A172 (cell line): ENCODE measurements at regions not wholly inside any gene's neighbourhood (a gene's known extent, or its start where the extent isn't known, plus 50 kb on each side); places are given as distances from the start of the nearest gene placed in this dataset.

Source experiments
- DNase-seq: peaks from one replicate; pipeline ENCODE4 v3.0.0-alpha.2; 2015; ENCODE audit warnings: low spot score

DNA sequence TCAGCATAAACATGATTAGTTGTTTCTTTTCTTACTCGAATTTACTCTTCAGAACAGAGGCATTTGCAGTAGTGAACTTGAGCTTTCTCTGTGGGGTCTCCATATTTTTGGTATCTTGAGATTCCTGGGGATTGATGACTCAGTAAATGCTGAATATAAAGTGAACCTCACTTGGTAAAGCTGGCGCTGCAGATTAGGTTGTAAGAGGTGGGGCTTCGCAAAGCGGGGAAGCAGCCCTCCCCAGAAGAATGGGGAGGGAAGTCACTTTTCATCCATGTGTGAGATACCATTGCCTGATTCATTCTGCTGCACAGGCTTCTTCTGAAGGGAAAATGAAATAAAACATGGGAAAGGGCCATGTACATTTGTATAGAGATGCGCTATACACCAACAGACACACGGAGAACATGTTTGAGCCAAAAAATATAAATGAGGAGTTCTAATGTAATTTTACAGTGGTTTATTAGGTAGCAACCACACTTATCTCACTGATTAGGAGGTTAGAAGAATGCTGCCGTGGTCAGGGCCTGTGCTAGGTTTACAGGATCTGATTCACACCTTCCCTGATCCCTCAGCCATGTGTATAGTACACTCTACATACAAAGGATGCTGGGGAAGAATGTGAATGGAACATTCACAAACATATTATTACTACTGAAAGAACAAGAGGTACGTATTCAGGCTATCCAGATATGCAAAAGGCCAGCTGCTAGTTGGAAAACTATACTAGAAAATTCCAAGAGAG, 63.5 kb downstream of the DNTTIP2 start:
- no peak for DNase-seq

DNA sequence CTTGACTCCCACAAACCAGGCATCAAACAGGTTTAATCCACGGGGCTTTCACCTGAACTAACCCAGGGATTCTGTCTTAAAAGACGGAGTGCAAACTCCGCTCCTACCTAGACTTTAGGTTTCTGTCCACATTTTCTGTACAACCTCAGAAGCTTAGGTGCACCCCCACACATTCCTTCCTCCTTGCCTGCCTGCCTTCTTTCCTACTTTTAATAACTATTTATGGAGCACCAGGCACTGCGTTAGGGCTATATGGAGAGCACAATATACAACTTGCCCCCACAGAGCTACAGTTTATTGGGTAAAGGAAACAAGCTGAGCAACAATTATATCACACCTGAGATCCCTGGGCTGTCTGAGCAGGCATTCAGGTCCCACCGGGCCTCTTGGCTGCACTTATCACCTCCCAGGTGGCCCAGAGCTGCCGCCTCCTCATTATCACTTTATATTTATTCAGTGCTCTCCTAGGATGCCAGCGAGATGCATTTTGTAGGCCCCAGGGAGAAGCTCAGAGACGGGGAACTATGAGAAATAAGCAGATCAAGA, 64.1 kb downstream of the DNTTIP2 start:
- no peak for DNase-seq

- peak; percentile 87 for DNase-seq
Observed at GRCh38 chr1:93814059-93814794, 64.8 kb downstream of the DNTTIP2 start.

- no peak for DNase-seq
Observed at GRCh38 chr1:93813076-93813475, 65.9 kb downstream of the DNTTIP2 start.

DNA sequence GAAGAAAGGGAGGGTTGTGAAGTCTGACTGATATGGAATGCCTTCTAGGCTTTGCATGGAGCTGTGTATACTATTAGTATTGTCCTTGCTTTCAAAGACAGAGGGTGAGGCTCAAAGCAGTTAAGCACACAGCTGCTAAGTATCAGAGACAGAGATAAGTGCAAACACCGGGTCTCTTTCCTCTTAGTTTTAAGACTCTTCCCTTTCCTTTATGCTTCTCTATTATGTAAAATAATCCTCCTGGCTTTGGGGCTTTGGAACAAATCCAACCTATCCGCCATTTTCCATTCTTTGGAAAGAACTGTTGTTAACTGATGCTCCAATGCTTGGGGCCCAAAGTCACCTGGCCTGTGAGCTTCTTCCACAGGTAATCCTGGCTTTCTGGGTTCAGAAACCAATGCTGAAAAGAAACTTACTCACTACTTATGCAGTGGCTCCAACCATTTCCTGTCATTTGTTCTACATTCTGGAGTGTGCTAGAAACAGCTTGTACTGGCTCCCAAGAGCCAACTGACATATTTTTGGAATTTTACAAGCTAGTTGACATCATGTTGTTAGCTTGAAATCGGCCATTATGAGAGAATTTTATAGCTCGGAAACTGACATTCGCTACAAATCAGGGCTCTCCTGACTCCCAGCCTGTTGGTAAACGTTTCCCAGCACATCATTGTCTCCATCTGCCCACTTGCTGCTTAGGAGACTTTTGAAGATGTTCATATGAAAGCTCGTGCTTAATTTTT, 67.5 kb downstream of the DNTTIP2 start:
- no peak for DNase-seq

- no peak for DNase-seq
Observed at GRCh38 chr1:93810316-93810715, 68.7 kb downstream of the DNTTIP2 start.

- no peak for DNase-seq
Observed at GRCh38 chr1:93808871-93809270, 70.1 kb downstream of the DNTTIP2 start.

DNA sequence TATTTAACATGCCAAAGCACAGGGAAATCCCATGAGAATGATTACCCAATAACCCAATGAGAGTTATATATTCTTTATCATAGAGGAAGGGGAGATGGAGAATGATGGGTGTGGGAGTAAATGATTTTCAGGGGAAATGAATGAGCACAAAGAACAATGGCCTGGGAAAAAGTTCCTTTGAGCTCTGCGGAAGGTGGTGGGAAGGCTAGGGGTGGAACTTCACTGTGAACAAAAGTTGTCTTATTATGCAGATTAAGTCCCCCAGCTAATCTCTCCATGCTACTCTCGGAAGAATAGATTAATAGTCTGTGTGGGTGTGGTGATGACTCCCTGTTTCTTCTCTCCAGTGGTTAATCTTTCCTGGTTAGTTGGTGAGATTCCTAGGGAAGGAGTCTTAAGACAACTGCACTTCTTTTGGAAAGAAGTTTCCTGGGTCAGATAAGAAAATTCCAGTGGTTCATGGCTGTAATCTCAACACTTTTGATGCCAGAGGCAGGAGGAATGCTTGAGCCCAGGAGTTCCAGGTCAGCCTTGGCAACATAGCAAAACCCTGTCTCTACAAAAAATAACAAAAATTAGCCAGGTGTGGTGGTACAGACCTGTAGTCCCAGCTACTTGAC, 71.6 kb downstream of the DNTTIP2 start:
- DNase-seq: no peak

- no peak for DNase-seq
Observed at GRCh38 chr1:93805027-93805610, 73.9 kb downstream of the DNTTIP2 start.

- DNase-seq: peak; percentile 90
Observed at GRCh38 chr1:93804412-93804811, 74.6 kb downstream of the DNTTIP2 start.

- no peak for DNase-seq
Observed at GRCh38 chr1:93801471-93801870, 77.5 kb downstream of the DNTTIP2 start.

GRCh38 chr1:93800856-93801255, 78.2 kb downstream of the DNTTIP2 start:
- DNase-seq: no peak

DNA sequence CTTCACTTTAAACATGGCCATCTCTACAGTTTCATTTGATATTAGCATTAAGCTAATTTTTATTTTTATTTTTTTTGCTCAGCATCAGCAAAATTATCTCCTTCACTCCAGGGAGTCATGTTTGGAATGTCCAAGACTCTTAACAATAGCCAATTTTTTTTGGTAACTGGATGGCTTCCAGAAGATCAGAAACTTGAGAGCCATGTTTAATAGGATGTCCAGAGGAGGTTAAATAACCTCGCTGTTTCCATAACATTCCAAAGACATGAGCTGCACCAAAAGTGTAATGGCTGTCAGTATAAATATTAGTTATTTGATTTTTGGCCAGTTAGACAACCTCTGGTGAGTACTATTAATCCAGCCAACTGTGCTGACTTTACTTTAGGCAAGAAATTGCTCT, 80.7 kb downstream of the DNTTIP2 start:
- DNase-seq: peak; percentile 66

- DNase-seq: no peak
Observed at GRCh38 chr1:93784538-93784937, 94.5 kb downstream of the DNTTIP2 start.

DNA sequence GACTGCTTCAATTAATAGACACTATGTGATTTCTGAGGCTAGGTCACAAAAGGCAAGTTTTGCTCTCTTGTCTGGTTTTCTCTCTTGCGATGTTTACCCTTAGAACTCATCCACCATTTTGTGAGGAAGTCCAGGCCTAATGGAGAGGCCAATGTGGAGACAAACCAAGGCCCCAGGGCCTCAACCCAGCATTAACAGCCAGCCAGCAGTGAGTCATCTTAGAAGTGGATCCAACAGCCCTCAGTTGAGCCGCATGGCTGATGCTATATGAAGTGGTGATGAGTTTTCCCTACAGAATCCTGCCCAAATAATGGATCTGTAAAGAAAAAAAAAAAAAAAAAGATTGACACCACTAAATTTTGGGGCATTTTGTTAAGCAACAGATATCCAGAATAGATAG, 95.1 kb downstream of the DNTTIP2 start:
- DNase-seq: no peak

- DNase-seq: peak; percentile 89
Observed at GRCh38 chr1:93779540-93780165, 98.0 kb upstream of the BCAR3 start.

GRCh38 chr1:93778457-93778856, 96.8 kb upstream of the BCAR3 start:
- no peak for DNase-seq

DNA sequence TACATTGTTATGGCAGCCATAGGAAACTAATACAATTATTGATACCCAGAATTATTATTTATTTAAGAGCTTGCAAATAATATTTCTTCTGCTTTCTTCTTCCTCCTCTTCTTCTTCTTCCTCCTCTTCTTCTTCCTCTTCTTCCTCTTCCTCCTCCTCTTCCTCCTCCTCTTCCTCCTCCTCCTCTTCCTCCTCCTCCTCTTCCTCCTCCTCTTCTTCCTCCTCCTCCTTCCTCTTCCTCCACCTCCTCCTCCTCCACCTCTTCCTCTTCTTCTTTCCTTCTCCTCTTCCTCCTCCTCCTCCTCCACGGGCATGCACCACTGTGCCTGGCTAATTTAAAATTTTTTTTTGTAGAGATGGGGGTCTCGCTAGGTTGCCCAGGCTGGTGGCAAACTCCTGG, 95.6 kb upstream of the BCAR3 start:
- no peak for DNase-seq

GRCh38 chr1:93776728-93777127, 95.1 kb upstream of the BCAR3 start:
- no peak for DNase-seq

DNA sequence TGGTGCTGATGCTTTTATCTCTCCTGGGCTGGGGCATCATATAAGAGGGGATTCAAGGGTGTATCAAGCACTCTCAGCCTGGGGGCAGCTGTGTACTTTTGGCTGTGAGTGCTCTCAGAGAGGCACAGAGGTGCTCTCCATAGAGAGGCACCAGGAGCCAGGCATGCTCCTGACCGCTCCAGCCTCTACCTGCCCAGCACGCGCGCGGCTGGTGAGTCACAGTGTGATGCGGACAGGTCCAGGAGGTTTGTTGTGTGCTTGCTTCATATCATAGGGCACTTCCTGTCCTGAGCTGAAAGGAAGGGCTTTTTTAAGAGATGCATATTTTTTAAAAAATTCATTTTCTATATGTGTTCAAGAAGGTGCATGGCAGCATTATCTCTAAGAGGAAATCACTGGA, 93.6 kb upstream of the BCAR3 start:
- DNase-seq: no peak

GRCh38 chr1:93774707-93775106, 93.1 kb upstream of the BCAR3 start:
- no peak for DNase-seq
